ENCODE measurements at regions not wholly inside any gene's neighbourhood (a gene's known extent, or its start where the extent isn't known, plus 50 kb on each side); places are given as distances from the start of the nearest gene placed in this dataset.

DNA sequence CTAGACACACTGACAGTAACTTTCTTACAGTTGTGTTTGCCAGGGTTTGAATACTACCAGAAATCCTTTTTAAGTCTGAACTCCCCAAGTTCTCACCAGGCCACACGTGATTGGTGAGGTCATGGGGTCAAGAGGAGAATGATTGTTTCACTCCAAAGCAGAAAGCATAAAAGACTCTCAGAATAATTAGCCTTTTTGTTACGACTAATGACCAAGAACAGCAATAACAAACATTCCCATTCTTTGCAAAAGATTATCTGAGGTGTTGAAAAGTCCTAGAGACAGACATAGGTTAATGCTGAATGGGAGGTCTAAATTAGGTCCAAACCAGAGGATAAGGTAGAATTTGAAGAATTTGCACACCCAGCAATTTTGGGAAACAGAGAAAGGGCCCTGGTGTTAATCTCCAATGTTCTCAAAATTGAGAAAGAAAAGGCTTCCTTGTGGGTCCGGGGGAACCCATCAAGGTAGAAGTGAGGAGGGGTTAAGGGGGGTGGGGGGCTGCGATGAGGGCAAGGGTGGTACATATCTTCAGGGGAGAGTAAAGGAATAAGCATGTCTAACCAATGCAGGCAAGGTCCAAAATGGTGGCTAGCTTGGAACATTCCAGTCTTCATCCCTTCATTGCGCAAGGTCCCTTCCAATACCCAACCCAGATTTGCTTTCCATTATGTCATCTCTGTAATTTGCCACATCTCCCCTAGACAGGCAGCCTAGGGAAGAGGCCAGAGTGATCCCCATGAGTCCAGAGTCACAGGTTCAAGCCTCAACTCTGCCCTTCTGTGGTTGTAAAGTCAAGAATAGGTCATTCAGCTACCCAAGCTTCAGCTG is 74.6 kb upstream of the NFIA start:
- no peaks in the 10 kb centered on the region for H4K20me1 ChIP-seq (ENCODE audit: insufficient read depth)
- H3K4me3 ChIP-seq (ENCODE audit: low read length), result no peak overlapping the region
- H3K27me3 ChIP-seq (ENCODE audit: insufficient read depth, low read depth, low read length), result no peaks in the 10 kb centered on the region
- no peak overlapping the region for H3K27ac ChIP-seq (ENCODE audit: low read length)
- no peak overlapping the region for H3K9ac ChIP-seq (ENCODE audit: low read length)
- TF ChIP-seq, protein P1, sequence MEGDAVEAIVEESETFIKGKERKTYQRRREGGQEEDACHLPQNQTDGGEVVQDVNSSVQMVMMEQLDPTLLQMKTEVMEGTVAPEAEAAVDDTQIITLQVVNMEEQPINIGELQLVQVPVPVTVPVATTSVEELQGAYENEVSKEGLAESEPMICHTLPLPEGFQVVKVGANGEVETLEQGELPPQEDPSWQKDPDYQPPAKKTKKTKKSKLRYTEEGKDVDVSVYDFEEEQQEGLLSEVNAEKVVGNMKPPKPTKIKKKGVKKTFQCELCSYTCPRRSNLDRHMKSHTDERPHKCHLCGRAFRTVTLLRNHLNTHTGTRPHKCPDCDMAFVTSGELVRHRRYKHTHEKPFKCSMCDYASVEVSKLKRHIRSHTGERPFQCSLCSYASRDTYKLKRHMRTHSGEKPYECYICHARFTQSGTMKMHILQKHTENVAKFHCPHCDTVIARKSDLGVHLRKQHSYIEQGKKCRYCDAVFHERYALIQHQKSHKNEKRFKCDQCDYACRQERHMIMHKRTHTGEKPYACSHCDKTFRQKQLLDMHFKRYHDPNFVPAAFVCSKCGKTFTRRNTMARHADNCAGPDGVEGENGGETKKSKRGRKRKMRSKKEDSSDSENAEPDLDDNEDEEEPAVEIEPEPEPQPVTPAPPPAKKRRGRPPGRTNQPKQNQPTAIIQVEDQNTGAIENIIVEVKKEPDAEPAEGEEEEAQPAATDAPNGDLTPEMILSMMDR (IDR thresholded peaks at IDR 0.05; ENCODE audit: poor library complexity, severe bottlenecking), result no peak
- no peak for TF ChIP-seq EP300 (conservative IDR thresholded peaks at IDR 0.05; ENCODE audit: poor library complexity, severe bottlenecking)
- TF ChIP-seq MXI1 (conservative IDR thresholded peaks at IDR 0.05; ENCODE audit: poor library complexity, severe bottlenecking), result no peak
- TF ChIP-seq POLR2AphosphoS5 (IDR thresholded peaks at IDR 0.05), result no peak
- no peak for TF ChIP-seq SMC3 (conservative IDR thresholded peaks at IDR 0.05; ENCODE audit: poor library complexity)
- TF ChIP-seq EZH2 (IDR thresholded peaks at IDR 0.05; ENCODE audit: borderline replicate concordance, insufficient read depth, low read length, poor library complexity, severe bottlenecking), result no peak
- TF ChIP-seq, protein P2, sequence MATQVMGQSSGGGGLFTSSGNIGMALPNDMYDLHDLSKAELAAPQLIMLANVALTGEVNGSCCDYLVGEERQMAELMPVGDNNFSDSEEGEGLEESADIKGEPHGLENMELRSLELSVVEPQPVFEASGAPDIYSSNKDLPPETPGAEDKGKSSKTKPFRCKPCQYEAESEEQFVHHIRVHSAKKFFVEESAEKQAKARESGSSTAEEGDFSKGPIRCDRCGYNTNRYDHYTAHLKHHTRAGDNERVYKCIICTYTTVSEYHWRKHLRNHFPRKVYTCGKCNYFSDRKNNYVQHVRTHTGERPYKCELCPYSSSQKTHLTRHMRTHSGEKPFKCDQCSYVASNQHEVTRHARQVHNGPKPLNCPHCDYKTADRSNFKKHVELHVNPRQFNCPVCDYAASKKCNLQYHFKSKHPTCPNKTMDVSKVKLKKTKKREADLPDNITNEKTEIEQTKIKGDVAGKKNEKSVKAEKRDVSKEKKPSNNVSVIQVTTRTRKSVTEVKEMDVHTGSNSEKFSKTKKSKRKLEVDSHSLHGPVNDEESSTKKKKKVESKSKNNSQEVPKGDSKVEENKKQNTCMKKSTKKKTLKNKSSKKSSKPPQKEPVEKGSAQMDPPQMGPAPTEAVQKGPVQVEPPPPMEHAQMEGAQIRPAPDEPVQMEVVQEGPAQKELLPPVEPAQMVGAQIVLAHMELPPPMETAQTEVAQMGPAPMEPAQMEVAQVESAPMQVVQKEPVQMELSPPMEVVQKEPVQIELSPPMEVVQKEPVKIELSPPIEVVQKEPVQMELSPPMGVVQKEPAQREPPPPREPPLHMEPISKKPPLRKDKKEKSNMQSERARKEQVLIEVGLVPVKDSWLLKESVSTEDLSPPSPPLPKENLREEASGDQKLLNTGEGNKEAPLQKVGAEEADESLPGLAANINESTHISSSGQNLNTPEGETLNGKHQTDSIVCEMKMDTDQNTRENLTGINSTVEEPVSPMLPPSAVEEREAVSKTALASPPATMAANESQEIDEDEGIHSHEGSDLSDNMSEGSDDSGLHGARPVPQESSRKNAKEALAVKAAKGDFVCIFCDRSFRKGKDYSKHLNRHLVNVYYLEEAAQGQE (IDR thresholded peaks at IDR 0.05; ENCODE audit: borderline replicate concordance), result no peak
- no peak for TF ChIP-seq RAD21 (conservative IDR thresholded peaks at IDR 0.05)
- TF ChIP-seq TAF1 (IDR thresholded peaks at IDR 0.05; ENCODE audit: low read depth), result no peak
- H3K36me3 ChIP-seq (ENCODE audit: insufficient read depth, low read length), result no peaks in the 10 kb centered on the region
- no peaks in the 10 kb centered on the region for H3K79me2 ChIP-seq (replicated peaks; ENCODE audit: insufficient read depth, low read length)
- H3F3A ChIP-seq (ENCODE audit: insufficient read depth, low read length, poor library complexity, severe bottlenecking), result no peaks in the 10 kb centered on the region
- no peaks in the 10 kb centered on the region for H3K9me3 ChIP-seq (ENCODE audit: low read length)
- no peak overlapping the region for H3K4me2 ChIP-seq (ENCODE audit: low read length)
- H3K9me2 ChIP-seq (ENCODE audit: insufficient read depth, low read length), result no peaks in the 10 kb centered on the region
- no peak overlapping the region for H2AFZ ChIP-seq (ENCODE audit: low read depth, low read length)

DNA sequence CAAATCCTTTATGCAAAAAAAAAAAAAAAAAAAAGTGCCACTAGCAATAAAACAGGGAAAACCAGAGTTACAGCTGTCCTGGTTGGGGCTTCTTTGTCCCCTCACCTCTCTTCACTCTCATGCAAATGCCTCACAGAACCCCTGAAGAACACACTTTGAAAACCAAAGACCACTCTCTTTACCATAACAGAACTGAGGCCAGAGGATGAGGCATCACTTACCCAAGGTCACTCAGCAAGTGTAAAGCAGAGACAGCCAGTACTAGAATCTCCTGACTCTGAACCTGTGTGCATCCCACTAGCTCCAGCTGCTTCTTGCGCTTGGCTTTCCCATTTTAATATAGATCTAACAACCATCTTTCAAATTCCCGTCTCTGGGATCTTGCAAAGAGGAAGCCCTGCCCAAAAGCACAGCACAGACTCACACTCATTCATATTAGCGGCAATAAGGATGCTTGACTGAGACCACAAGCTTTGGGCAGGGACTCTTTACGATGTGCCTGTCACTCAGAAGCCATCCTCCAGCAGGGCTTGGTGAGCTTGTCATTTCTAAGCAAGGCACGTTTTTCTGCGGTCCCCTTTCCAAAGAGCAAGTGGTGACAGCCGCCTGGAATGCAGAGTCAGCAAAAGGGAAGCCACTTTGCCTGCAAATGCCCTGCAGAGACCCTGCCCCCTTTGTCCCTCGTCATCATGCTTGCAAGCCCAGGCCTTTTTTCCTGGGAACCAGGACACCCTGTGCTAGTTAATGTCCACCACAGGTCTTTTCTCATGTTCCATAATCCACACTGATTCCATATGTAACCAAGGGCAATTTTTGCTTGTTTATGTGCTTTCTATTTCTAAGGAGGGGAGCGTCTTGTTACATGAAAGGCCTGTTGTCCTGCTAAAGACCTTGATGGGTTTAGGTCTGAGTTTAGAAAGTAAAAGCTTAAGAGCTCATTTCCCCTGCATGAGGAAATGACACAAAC is 76.5 kb upstream of the NFIA start:
- H4K20me1 ChIP-seq (ENCODE audit: insufficient read depth), result no peaks in the 10 kb centered on the region
- no peaks in the 10 kb centered on the region for H3K9me3 ChIP-seq (ENCODE audit: low read length)
- H3K27me3 ChIP-seq (ENCODE audit: insufficient read depth, low read depth, low read length), result no peaks in the 10 kb centered on the region
- no peaks in the 10 kb centered on the region for H3F3A ChIP-seq (ENCODE audit: insufficient read depth, low read length, poor library complexity, severe bottlenecking)
- TF ChIP-seq EZH2 (IDR thresholded peaks at IDR 0.05; ENCODE audit: borderline replicate concordance, insufficient read depth, low read length, poor library complexity, severe bottlenecking) (no peak), EP300 (conservative IDR thresholded peaks at IDR 0.05; ENCODE audit: poor library complexity, severe bottlenecking) (peak; percentile 32), POLR2AphosphoS5 (IDR thresholded peaks at IDR 0.05) (no peak), TAF1 (IDR thresholded peaks at IDR 0.05; ENCODE audit: low read depth) (no peak), MXI1 (conservative IDR thresholded peaks at IDR 0.05; ENCODE audit: poor library complexity, severe bottlenecking) (no peak)
- TF ChIP-seq, protein P2 (IDR thresholded peaks at IDR 0.05; ENCODE audit: borderline replicate concordance), result peak; percentile 14
- no peaks in the 10 kb centered on the region for H3K36me3 ChIP-seq (ENCODE audit: insufficient read depth, low read length)
- no peak overlapping the region for H2AFZ ChIP-seq (ENCODE audit: low read depth, low read length)
- H3K4me3 ChIP-seq (ENCODE audit: low read length), result peak overlapping the region; percentile 46
- H3K9me2 ChIP-seq (ENCODE audit: insufficient read depth, low read length), result no peaks in the 10 kb centered on the region
- peak overlapping the region; percentile 4 for H3K9ac ChIP-seq (ENCODE audit: low read length)
- no peak overlapping the region for H3K27ac ChIP-seq (ENCODE audit: low read length)
- no peak overlapping the region for H3K4me2 ChIP-seq (ENCODE audit: low read length)
- no peaks in the 10 kb centered on the region for H3K79me2 ChIP-seq (replicated peaks; ENCODE audit: insufficient read depth, low read length)
